ENCODE measurements at regions not wholly inside any gene's neighbourhood (a gene's known extent, or its start where the extent isn't known, plus 50 kb on each side); places are given as distances from the start of the nearest gene placed in this dataset.
A peak's percentile ranks its signal among the peaks of the same experiment; 100 is the strongest.
"Not testable (repeated sequence)": the region's sequence is repeated elsewhere in the genome, so short reads cannot be mapped to it uniquely, and the experiment has no call there.

DNA sequence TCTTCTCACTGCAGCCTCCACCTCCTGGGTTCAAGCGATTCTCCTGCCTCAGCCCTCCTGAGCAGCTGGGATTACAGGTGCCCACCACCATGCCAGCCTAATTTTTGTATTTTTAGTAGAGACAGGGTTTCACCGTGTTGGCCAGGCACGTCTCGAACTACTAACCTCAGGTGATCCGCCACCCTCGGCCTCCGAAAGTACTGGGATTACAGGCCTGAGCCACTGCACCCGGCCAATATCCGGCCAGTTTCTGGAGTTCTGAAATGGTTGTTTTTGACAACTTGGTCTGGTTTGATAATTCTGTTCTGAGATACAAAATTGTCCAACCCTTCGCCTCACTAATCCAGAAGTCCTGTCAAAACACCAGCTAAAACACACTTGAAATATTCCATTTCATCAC, 667.0 kb downstream of the BRINP3 start:
- not testable (repeated sequence) for DNase-seq

DNA sequence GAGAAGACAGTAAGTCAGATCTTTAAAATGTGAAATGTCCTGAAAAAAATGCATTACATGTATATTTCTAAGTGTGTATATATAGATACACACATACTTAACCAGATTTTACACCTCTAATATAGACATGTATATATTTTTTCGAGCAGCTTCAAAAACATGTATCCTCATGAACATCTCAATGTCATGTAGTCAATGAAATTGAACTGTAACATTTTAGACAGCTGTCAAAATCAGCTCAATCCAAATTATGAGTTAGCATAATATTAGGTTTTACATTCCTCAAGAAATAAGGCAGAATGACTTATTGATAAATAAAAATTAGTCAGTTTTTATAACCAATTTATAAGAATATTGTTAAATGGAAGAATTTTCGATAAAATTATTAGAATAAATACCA, 665.7 kb downstream of the BRINP3 start:
- no peak for DNase-seq

DNA sequence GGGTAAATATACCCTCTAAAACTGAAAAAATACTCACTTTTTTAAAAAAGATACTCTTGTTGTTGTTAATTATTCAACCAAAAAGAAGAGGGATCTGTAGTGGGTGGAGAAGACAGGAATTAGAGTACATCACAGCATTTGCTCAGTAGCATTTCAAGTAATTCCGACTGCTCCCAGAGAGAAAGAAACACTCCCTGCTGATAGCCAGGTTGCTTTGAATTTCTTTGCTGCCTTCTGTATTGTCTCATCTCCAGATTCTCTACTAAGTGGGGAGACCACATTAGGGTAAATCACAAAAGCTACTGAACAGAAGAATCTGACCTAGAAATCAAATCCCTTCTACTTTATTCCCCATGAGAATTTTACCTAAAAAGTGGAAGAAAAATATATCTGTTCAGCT, 661.1 kb downstream of the BRINP3 start:
- DNase-seq, result no peak

DNA sequence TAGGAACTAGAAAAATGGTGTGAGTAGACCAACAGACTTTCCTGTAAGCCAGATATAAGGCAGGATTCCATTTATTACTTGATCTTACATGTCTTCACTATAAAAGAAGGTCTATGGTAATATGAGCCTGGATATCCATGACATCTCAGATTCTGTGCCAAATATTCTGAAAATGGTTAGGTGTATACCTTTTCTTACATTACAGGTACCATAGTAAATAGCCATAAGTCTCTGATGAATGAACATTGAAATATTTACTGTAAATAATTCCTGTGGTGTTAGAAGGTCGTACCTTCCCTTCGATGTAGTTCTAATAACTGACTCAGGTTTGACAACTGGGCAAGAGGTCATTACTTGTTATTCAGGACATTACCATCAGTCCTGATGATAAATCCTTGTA, 657.9 kb downstream of the BRINP3 start:
- no peak for DNase-seq

DNA sequence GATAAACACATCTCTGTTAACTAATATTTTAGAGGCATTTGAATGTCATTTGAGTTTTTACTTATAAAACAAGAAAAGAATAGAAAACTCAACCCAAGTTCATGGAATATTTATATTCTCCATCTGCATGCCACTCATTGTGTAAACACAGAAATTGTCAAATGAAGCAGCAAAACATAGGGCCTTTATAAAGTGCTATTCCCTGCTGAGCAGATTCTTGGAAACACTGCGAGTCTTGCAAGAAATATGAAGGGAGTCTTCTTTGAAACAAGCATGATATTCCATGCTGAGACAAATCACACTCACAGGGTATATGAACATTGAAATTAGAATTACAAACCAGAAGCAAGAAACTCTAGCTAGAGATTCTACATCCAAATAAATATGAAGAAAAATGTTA, 655.8 kb downstream of the BRINP3 start:
- DNase-seq, result no peak

DNA sequence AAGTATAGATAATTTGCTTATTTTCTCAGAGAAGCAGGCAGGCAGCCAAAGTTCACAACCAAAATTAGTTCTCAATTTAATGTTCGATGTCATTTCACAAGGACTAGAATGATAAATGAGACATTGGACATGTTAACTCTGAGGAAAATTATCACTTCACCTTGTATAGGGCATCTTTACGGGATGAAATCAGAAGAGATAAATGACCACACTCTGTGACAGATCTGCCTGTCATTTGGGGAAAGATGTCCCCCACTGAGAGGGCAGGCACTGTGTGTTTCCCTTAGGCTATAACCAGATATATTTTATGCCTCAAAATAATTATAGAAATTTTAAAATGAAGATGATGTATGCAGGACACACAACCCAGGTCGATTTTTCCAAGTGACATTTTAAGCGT, 642.9 kb downstream of the BRINP3 start:
- DNase-seq, result no peak

DNA sequence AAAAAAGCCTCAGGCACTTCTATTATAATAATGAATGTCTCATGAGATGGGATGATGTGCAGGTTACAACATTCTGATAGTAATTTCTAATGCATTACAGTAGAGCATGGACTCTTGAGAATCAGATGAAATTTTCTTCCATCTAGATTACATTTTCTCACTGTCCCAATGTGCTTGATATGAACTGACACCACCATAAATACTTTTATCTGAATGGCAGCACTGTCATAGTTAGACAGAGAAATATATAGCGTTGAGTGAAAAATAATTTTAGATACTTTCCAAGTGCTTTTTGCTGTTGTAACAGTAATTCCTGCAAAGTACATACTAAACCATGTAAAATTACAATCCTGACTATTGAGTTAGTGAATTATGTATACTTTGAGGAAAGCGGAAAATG, 630.1 kb downstream of the BRINP3 start:
- no peak for DNase-seq

DNA sequence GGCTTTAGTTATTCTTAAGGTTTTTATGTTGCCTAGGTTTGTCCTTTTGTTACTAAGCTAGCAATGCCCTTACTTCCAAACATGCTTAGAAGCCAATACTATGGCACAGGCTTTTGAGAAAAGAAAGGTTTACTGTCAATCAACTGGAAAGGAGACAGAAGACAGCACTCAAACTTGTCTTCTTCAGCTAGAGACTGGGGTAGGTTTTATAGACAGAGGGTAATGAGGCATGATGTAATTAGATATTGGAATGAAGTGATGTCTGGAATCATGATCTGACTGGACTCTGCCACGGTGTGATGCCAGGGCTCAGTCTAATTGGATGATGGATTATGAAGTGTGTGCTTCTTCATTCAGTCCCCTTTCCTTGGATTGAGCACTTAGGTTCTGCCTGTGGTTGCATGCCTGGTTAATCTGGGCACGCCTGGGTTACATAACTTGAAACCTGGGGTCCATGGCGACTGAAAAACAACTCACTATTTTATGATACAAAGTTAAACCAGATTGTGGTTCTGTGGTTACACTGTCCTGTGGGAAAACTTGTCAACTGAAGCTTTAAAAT, 625.8 kb downstream of the BRINP3 start:
- DNase-seq, result no peak

DNA sequence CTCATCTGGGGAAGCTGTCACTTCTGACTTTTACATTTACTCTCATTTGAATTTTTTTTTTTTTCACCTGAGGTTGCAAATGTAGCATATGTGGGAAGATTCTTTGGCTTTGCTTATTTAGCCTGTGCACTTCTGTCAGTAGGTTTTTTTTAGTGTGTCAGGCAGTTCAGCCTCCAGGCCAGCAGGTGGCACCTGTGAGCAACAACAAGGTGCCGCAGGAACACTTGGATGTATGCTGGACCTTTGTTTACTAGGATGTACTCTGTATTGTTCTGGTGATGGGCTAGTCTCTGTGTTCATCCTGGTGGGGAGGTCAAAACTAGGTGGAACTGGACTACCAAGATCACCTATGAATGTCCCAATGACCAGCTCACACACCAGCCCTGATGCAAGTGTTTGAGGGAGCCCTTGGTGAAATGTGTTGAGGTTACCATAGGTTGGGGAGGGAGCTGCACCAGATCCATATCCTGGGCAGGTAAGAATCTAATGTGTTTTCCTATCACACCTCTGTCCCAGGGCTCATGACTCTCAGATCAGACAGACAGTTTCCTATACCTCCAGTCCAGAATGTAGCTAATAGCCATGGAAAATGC, 618.2 kb downstream of the BRINP3 start:
- no peak for DNase-seq

DNA sequence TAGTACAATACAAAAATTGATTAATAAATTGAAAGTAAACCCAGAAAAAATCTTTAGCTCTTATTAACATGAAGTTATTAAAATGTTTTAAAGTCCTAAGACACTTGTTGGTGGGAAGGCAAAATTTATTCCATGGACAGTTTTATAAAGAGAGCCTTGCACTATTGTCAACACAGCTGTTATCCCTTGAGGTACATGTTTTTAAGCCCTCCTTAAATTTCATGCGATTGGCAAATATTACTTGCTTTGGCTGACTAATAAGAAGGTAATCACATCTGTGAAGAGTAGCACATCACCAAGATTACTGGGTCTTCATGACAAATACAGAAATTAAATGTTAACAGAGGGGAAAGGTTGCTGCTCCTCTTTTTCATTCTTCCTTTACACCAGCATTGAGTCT, 611.1 kb downstream of the BRINP3 start:
- DNase-seq, result no peak

DNA sequence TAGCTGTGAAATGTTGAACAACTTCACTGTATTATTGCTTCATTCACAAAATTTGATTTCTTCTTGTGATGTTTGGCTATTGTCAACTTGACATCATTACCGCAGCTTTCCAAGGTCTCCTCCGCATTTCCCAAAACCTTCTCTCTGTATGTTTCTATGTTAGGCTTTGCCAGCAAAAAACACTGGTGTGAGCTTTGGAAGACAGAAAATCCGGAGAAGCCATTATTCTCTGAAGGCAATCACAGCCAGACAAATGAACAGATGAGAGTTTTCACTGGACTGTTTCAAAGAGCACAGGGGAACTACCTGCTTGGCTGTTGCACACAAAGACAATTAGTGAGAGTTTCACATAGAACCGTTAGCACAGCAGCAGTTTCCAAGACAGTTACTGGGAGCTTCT, 609.6 kb downstream of the BRINP3 start:
- DNase-seq, result no peak

DNA sequence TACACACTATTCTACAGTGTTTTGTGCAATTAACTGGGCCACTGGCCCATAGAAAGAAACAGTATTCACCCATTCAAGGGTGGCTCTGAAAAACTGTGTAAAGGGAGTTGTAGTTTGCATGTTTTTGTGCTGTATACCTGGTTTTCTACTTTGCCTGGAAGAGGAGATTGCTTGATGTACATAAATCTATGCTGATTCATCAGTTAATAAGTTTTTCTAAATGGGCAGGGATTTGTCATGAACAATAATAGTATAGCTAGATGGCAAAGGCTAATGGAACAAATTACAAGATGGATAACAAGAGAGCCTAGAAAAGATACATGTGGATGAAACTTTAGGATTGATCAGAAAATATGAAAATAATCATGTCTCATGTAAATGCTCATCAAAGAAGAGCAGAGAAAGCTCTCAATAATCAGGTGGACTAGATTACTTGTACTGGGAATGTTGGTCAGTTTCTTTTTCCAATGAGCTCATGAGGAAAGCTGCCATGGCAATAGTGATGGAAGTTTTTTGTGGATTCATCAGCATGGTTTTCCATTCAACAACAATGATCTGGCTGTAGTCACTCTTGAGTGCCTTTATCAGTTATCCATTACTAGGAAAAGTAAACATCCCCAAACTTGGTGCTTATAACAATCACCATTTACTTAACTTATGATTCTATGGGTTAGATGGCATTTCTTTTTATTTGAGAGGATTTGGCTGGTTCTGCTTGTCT, 602.8 kb downstream of the BRINP3 start:
- no peak for DNase-seq

DNA sequence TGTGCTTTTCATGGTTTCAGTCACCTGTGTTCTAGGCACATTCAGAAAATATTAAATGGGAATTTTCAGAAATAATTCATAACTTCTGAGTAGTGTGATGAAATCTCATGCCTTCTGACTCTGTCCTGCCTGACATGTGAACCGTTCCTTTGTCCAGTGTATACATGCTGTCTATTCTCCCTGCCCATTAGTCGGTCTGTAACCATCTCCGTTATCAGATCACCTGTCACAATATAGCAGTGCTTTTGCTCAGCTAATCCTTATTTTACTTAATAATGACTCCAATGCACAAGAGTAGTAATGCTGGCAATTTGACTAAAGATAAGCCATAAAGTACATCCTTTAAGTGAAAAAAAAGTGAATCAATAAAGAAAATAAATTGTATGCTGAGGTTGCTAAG, 597.5 kb downstream of the BRINP3 start:
- DNase-seq, result no peak

DNA sequence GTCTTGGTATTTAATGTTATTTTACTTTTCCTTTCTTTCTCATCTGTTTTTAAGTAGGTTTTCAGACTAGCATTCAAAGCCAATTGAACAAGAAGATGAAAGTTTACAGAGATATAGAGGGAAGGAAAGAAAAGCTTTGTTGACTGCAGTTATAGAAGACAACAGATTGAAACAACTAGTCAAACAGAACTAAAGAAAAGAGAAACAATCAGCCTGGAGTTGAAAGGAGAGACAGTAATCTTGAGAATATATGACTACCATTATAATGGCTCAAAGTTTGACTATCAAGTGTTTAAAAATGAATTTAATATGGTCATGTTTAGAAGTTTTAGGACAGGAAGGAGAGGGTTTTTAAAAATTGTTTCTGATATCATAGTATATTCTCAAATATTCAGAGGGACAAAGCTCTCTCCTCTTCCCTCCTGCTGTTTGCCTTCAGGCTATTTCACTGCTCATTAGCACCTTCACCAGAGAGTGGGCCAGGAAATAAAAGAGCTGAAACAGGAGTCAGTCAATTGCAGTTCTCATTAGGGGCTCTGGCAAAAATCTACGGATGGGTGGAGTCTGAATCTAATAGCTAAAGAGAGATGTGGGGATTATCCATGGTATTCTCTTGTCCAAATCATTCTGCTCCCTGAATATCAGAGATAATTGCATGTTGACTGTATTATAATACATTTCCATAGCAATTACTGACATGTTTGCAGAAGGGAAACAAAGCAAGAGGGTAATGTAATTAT, 577.8 kb downstream of the BRINP3 start:
- DNase-seq, result no peak

DNA sequence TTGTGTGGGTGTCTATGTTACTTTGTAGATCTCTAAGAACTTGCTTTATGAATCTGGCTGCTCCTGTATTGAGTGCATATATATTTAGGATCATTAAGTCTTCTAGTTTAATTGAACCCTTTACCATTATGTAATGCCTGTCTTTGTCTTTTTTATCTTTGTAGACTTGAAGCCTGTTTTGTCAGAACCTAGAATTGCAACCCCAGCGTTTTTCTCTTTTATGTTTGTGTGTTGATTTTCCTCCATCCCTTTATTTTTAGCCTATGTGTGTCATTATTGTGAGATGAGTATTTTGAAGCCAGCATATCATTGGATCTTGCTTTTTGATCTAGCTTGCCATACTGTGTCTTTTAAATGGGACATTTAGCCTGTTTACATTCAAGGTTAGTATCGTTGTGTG, 573.2 kb downstream of the BRINP3 start:
- DNase-seq, result no peak

DNA sequence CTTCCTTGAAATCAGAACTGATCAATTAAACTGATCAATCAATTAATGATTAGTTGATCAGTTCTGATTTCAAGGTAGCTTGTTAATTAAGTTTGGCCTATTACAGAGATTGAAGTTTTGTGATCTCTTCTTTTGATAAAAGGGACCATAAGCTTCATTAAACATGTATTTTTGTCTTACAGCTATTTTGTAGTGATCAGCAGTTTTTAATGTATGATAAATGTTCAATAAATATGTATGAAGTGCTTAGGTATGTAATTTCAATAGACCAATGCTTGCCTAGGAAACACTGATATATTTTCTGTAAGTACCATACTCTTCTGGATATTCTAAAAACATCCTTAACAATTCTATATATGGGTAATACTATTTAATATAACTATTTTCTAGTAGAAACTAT, 569.6 kb downstream of the BRINP3 start:
- no peak for DNase-seq

DNA sequence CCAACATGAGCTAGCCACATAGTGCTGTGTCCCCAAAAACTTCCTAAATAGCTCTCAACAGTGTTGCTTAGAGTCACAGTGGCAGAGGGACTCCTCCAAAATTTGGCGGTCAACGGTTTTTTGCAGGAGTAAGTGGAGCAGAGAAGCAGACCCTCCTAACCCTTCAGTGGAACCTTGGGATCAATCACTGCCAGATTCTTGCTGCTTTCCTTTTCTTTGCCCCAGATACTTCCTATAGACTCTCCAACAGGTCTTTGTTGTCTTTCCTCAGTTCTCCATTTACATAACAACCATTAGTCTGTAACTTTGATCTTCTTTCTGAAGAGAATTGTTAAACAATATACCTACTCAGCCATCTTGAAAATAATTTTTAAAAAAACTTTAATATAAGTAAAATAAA, 556.1 kb downstream of the BRINP3 start:
- no peak for DNase-seq

DNA sequence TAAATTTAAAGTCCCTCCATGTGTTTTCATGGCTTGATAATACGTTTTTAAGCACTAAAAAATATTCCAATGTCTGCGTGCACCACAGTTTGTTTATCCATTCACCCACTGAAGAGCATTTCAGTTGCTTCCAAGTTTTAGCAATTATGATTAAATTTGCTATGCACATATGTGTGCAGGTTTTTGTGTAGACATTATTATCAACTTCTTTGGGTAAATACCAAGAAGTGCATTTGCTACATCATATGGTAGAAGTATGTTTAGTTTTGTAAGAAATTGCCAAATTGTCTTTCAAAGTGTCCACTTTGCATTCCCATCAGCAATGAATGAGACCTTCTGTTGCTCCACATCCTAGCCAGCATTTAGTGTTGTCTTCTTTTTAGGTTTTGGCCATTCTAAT, 550.0 kb downstream of the BRINP3 start:
- DNase-seq, result no peak

DNA sequence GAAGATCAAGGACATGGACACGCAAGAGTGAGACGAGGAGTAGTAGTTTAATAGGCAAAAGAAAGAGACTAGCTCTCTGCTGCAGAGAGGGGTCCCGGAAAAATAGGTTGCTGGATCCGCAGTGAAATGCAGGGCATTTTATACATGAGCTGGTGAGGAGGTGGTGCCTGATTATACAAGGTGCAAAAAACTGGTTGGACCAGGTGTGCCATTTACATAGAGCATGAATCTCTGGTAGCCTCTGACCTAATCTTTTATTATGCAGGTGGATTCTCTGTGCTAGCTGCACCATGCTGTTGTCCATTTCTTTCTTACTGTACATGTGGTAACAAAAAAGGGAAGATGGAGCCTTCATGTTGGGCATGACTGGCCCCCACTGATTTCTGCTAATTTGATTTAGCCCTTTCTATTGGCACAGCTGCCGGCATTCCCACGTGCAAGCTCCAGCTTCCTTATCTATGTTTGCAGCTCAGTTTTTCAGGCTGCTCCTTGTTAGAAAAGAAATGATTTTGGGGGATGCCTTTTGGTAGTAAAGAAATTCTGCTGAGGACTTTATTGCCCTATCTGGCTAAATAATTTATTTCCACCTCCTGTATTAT, 548.1 kb downstream of the BRINP3 start:
- DNase-seq, result no peak

DNA sequence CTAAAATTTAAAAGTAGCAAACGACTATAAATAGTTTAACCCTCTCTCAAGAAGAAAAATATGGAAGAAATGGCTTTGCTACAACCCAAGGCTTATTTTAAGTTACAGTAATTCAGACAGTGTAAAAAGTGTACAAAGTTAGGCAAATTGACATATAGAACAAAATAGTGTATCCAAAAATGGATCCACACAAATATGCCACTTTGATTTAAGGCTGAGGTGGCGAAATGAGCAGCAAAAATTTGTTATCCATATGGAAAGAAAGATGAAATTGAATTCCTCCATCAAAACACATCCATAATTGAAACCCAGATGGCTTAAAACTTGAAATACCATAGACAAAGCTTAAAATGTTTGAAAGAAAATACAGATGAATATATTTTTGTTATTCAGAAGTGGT, 540.8 kb downstream of the BRINP3 start:
- no peak for DNase-seq

DNA sequence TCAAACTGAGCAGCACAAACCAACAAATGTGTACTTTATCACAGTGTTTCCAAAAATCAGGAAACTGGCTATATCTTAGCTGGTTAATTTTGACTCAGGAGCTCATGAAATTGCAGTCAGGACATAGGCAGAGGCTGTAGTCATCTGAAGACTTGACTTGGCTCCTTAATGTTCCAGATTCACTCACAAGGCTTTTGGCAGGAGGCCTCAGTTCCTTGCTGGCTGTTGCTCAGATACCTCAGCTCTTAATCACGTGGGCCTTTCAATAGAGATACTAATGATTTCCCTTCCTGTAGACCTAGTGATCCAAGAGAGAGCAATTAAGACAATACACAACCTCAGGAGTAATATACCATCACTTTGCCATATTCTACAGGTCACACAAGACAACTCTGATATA, 537.7 kb downstream of the BRINP3 start:
- DNase-seq, result peak; percentile 23

DNA sequence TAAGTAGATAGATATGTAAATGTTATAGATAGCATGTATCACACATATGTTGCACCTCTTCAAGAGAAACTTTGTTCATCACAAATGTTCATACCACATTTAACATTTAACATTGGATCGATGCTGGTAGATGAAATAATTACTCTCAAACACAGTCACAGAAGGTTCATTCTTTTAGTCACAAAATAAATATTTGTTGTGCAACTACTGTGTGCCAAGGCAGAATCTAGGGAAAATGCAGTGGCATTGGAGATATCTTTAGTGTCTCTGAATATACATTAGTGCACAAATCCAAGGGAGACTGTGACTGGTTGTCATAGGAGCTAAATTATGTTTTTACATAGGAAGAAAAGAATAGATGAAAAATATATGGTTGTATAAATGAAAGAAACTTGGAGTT, 535.7 kb downstream of the BRINP3 start:
- no peak for DNase-seq

DNA sequence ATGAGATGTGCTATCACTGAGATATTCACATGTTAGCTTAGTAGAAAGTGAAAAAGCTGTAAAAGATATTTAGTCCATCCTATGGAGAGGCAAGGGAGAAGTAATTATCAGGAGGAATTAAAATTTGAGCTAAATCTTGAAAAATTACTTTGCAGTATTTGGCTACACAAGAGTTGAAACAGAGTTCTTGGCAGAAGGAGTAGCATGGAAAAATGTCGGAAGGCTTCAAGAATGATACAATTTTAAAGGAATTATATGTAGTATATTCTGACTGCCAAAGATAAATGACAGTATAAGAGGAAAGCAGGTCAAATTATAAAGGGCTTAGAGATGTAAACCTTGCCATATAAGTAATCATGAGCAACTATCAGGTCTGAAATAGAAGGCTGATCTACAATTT, 518.9 kb downstream of the BRINP3 start:
- DNase-seq, result no peak
